ENCODE measurements at regions not wholly inside any gene's neighbourhood (a gene's known extent, or its start where the extent isn't known, plus 50 kb on each side); places are given as distances from the start of the nearest gene placed in this dataset.

- Histone ChIP-seq H3K27me3 (peaks cover 0 to 15% (median 0%) of the 10 kb centered on the region in 4 donors), H3K4me1 (no peaks in the 10 kb centered on the region), H3K36me3 (no peaks in the 10 kb centered on the region), H3K9me3 (peaks cover 0 to 4% (median 4%) of the 10 kb centered on the region in 3 donors), H3K27ac (no peak overlapping the region), H3K4me3 (no peak overlapping the region)
- WGBS, 2 donors: 50 to 67% methylated on average over 5 of the region's 7 CpGs
- TF ChIP-seq POLR2A (IDR thresholded peaks at IDR 0.05): no peak
- no peak for TF ChIP-seq CTCF (IDR thresholded peaks at IDR 0.05)
- DNase-seq: no peak
- intact Hi-C loops (cut with DNase I): no loop called here
Measured at GRCh38 chr22:48223488-48224190, 1461.2 kb downstream of the TBC1D22A start.

GRCh38 chr22:48222742-48223487 is 1460.5 kb downstream of the TBC1D22A start:
- Histone ChIP-seq H3K27ac (no peak overlapping the region), H3K27me3 (peaks cover 0 to 15% (median 0%) of the 10 kb centered on the region in 4 donors), H3K4me1 (no peaks in the 10 kb centered on the region), H3K36me3 (no peaks in the 10 kb centered on the region), H3K4me3 (no peak overlapping the region), H3K9me3 (peaks cover 0 to 4% (median 4%) of the 10 kb centered on the region in 3 donors)
- WGBS, 2 donors: 67 to 79% methylated on average over 8 to 11 of the region's 13 CpGs
- DNase-seq: no peak
- TF ChIP-seq CTCF (IDR thresholded peaks at IDR 0.05) (no peak), POLR2A (IDR thresholded peaks at IDR 0.05) (no peak)
- intact Hi-C loops (cut with DNase I): no loop called here

- no peak overlapping the region for H3K27ac ChIP-seq
- no peak for DNase-seq
- H3K4me3 ChIP-seq: no peak overlapping the region
- WGBS, 2 donors: 48 to 66% methylated on average over 6 to 7 of the region's 7 CpGs
- no peaks in the 10 kb centered on the region for H3K4me1 ChIP-seq
- TF ChIP-seq CTCF (IDR thresholded peaks at IDR 0.05) (no peak), POLR2A (IDR thresholded peaks at IDR 0.05) (no peak)
- H3K9me3 ChIP-seq: peaks cover 0 to 4% (median 4%) of the 10 kb centered on the region in 3 donors
- intact Hi-C loops (cut with DNase I): no loop called here
- H3K27me3 ChIP-seq: peaks cover 0 to 15% (median 0%) of the 10 kb centered on the region in 4 donors
- no peaks in the 10 kb centered on the region for H3K36me3 ChIP-seq
Measured at GRCh38 chr22:48218889-48219420, 1456.5 kb downstream of the TBC1D22A start.

- DNase-seq: no peak
- Histone ChIP-seq H3K27me3 (peaks cover 0 to 5% (median 0%) of the 10 kb centered on the region in 4 donors), H3K36me3 (no peaks in the 10 kb centered on the region), H3K4me1 (no peaks in the 10 kb centered on the region), H3K4me3 (no peak overlapping the region), H3K27ac (no peak overlapping the region), H3K9me3 (peaks cover 0 to 4% (median 4%) of the 10 kb centered on the region in 3 donors)
- intact Hi-C loops (cut with DNase I): no loop called here
- TF ChIP-seq CTCF (IDR thresholded peaks at IDR 0.05): no peak
- no peak for TF ChIP-seq POLR2A (IDR thresholded peaks at IDR 0.05)
- 85 to 87% methylated on average over 11 of the region's 11 CpGs for WGBS, 2 donors
Measured at GRCh38 chr22:48217596-48217995, 1455.1 kb downstream of the TBC1D22A start.

GRCh38 chr22:48212727-48213126 is 1450.3 kb downstream of the TBC1D22A start:
- Histone ChIP-seq H3K9me3 (no peaks in the 10 kb centered on the region), H3K36me3 (no peaks in the 10 kb centered on the region), H3K27ac (no peak overlapping the region), H3K4me3 (no peak overlapping the region), H3K4me1 (no peaks in the 10 kb centered on the region), H3K27me3 (peaks cover 0 to 15% (median 0%) of the 10 kb centered on the region in 4 donors)
- intact Hi-C loops (cut with DNase I): no loop called here
- 78 to 83% methylated on average over 1 of the region's 1 CpG for WGBS, 2 donors
- TF ChIP-seq POLR2A (IDR thresholded peaks at IDR 0.05) (no peak), CTCF (IDR thresholded peaks at IDR 0.05) (no peak)
- no peak for DNase-seq

Data from esophagus squamous epithelium (tissue), 5 donors.